B cell (primary cell): ENCODE measurements at regions not wholly inside any gene's neighbourhood (a gene's known extent, or its start where the extent isn't known, plus 50 kb on each side); places are given as distances from the start of the nearest gene placed in this dataset.

ENCODE experiments used
- ATAC-seq: fragments of 200-7000 bp; cut with Tn5 transposase; one replicate; pipeline ENCODE4 v1.10.0; 2021; ENCODE audit warnings: low read depth, mild to moderate bottlenecking, moderate number of reproducible peaks, moderate library complexity
- CTCF ChIA-PET: fragments of 350-600 bp; sonication (Branson Sonifier 250); formaldehyde crosslinking; loops from one replicate; lab custom pipeline; 2021; ENCODE audit warnings: antibody characterized with exemption, inconsistent platforms; lab: Charles Lee
- POLR2A ChIA-PET: fragments of 350-600 bp; sonication (Branson Sonifier 250); formaldehyde crosslinking; loops from one replicate; lab custom pipeline; 2021; ENCODE audit warnings: antibody characterized with exemption; lab: Charles Lee
- DNase-seq: peaks from one replicate; pipeline ENCODE4 v3.0.0; 2013
- H2AFZ ChIP-seq: 2 replicates; pipeline ENCODE4 v1.6.1; 2012; ENCODE audit warnings: mild to moderate bottlenecking, low read depth, low read length; ENCODE audit not compliant: insufficient read depth, poor library complexity, severe bottlenecking
- H3K27ac ChIP-seq, 2 donors: 1 replicate in 1 of 2; 2 replicates in 1 of 2; pipeline ENCODE4 v1.5.1; 2012 to 2013; ENCODE audit warnings: low read length in 2 of 2, mild to moderate bottlenecking in 2 of 2, moderate library complexity in 1 of 2
- H3K27me3 ChIP-seq, 4 experiments: fragments of 200-600 bp in 1 of 4; sonication (generic) in 1 of 4; replicated peaks in 1 of 4; 1 replicate in 2 of 4; 2 replicates in 2 of 4; pipeline versions ENCODE4 v1.6.1 to v1.7.0; 2013 to 2016; ENCODE audit warnings: low read length in 3 of 4, mild to moderate bottlenecking in 2 of 4, mixed read lengths in 1 of 4, moderate library complexity in 1 of 4; ENCODE audit not compliant: insufficient read depth in 4 of 4, control insufficient read depth in 3 of 4; ENCODE audit errors: control extremely low read depth in 1 of 4
- H3K36me3 ChIP-seq, 2 experiments: replicated peaks in 1 of 2; 1 replicate in 1 of 2; 2 replicates in 1 of 2; pipeline versions ENCODE4 v1.6.1 to v1.7.1; 2013; ENCODE audit warnings: low read length in 1 of 2; ENCODE audit not compliant: insufficient read depth in 2 of 2, control insufficient read depth in 1 of 2; ENCODE audit errors: control extremely low read depth in 1 of 2, extremely low read depth in 1 of 2
- H3K4me1 ChIP-seq, 2 donors: fragments of 200-600 bp in 1 of 2; sonication (generic) in 1 of 2; 1 replicate in 1 of 2; 2 replicates in 1 of 2; pipeline versions ENCODE4 v1.5.1 to v1.6.1; 2013 to 2017; ENCODE audit warnings: low read length in 2 of 2; ENCODE audit not compliant: control insufficient read depth in 2 of 2, insufficient read depth in 2 of 2
- H3K4me2 ChIP-seq: replicated peaks from 2 replicates; pipeline ENCODE3; 2012; ENCODE audit warnings: mild to moderate bottlenecking, low read depth, low read length; ENCODE audit not compliant: poor library complexity, severe bottlenecking
- H3K4me3 ChIP-seq, 5 experiments: fragments of 200-600 bp in 1 of 5; sonication (generic) in 1 of 5; 1 replicate in 3 of 5; 2 replicates in 2 of 5; pipeline versions ENCODE4 v1.5.1 to v1.7.0; 2011 to 2016; ENCODE audit warnings: low read length in 4 of 5, mild to moderate bottlenecking in 4 of 5, low read depth in 2 of 5, control low read depth in 1 of 5, moderate library complexity in 1 of 5; ENCODE audit not compliant: insufficient read depth in 1 of 5; ENCODE audit errors: control extremely low read depth in 1 of 5, extremely low read depth in 1 of 5
- H3K79me2 ChIP-seq: fragments of 200-600 bp; sonication (generic); one replicate; pipeline ENCODE4 v1.6.0; 2016; ENCODE audit warnings: low read length; ENCODE audit not compliant: control insufficient read depth, insufficient read depth
- H3K9ac ChIP-seq: fragments of 200-600 bp; sonication (generic); 2 replicates; pipeline ENCODE4 v1.6.1; 2017; ENCODE audit warnings: mild to moderate bottlenecking, low read length, moderate library complexity
- H3K9me3 ChIP-seq, 3 donors: one replicate each; pipeline versions ENCODE4 v1.6.1 to v1.7.1; 2013; ENCODE audit warnings: low read length in 2 of 3; ENCODE audit not compliant: control insufficient read depth in 2 of 3, insufficient read depth in 1 of 3; ENCODE audit errors: control extremely low read depth in 1 of 3
- H4K20me1 ChIP-seq: 2 replicates; pipeline ENCODE4 v1.6.0; 2012; ENCODE audit warnings: mild to moderate bottlenecking, low read length; ENCODE audit not compliant: insufficient read depth, control insufficient read depth, poor library complexity, severe bottlenecking
- H3K27ac Mint-ChIP-seq: one replicate; pipeline ENCODE4 v1.8.0; 2021; ENCODE audit warnings: mixed read lengths
- H3K27me3 Mint-ChIP-seq: one replicate; pipeline ENCODE4 v1.8.0; 2021; ENCODE audit warnings: mixed read lengths
- H3K4me1 Mint-ChIP-seq: one replicate; pipeline ENCODE4 v1.8.0; 2021; ENCODE audit warnings: mixed read lengths
- H3K4me3 Mint-ChIP-seq: one replicate; pipeline ENCODE4 v1.8.0; 2021; ENCODE audit warnings: mixed read lengths
- H3K9me3 Mint-ChIP-seq: one replicate; pipeline ENCODE4 v1.8.0; 2022; ENCODE audit warnings: mixed read lengths; ENCODE audit not compliant: insufficient read depth
- CTCF ChIP-seq: fragments of 200-600 bp; IDR thresholded peaks from one replicate; pipeline ENCODE4 v1.8.0; 2022; ENCODE audit warnings: antibody characterized with exemption, mild to moderate bottlenecking
- EZH2 ChIP-seq: IDR thresholded peaks from 2 replicates; pipeline ENCODE4 v1.6.1; 2012; ENCODE audit warnings: borderline replicate concordance, low read depth, mild to moderate bottlenecking, moderate library complexity, low read length; ENCODE audit not compliant: insufficient read depth, poor library complexity, severe bottlenecking
- WGBS: methylation state at CpG from one replicate; pipeline ENCODE4 v1.1.5; 2013; ENCODE audit warnings: missing lambda C conversion rate; ENCODE audit not compliant: insufficient coverage; 5-methylcytosine and 5-hydroxymethylcytosine counted together
- intact Hi-C: fragments of 100-400 bp; cut with micrococcal nuclease; formaldehyde crosslinking; loops from one replicate; pipeline ENCODE4 v1.10.0; 2022

- peaks cover 8% of the 10 kb centered on the region for H3K27me3 Mint-ChIP-seq
- intact Hi-C loops: no loop called here
- DNase-seq: no peak
- ChIA-PET CTCF (no interaction called here), POLR2A (no interaction called here)
- no peaks in the 10 kb centered on the region for H3K9me3 ChIP-seq
- no peak overlapping the region for H3K27ac Mint-ChIP-seq
- TF ChIP-seq CTCF (no peak), EZH2 (no peak)
- no peaks in the 10 kb centered on the region for H3K79me2 ChIP-seq
- H3K27ac ChIP-seq: no peak overlapping the region
- no peaks in the 10 kb centered on the region for H4K20me1 ChIP-seq
- no peaks in the 10 kb centered on the region for H3K4me1 Mint-ChIP-seq
- H3K36me3 ChIP-seq: no peaks in the 10 kb centered on the region
- no peak overlapping the region for H3K4me2 ChIP-seq
- no peaks in the 10 kb centered on the region for H3K27me3 ChIP-seq
- H3K4me1 ChIP-seq: no peaks in the 10 kb centered on the region
- no peak overlapping the region for H2AFZ ChIP-seq
- H3K9ac ChIP-seq: no peak overlapping the region
- WGBS: 86% methylated on average over 4 of the region's 4 CpGs
- ATAC-seq: no peak
- no peaks in the 10 kb centered on the region for H3K9me3 Mint-ChIP-seq
- no peak overlapping the region for H3K4me3 Mint-ChIP-seq
- H3K4me3 ChIP-seq: no peak overlapping the region
These were observed 191.5 kb upstream of the GPR26 start for GRCh38 chr10:123474700-123475099.

- Mint-ChIP-seq H3K4me3 (no peak overlapping the region), H3K9me3 (no peaks in the 10 kb centered on the region), H3K4me1 (no peaks in the 10 kb centered on the region), H3K27ac (no peak overlapping the region), H3K27me3 (peaks cover 10% of the 10 kb centered on the region)
- WGBS: no CpG with 5 or more reads among the region's 2 CpGs
- H3K4me2 ChIP-seq: no peak overlapping the region
- H3K27ac ChIP-seq: no peak overlapping the region
- ATAC-seq (no peak), DNase-seq (no peak)
- intact Hi-C loops: no loop called here
- H3K4me3 ChIP-seq: no peak overlapping the region
- ChIA-PET CTCF (no interaction called here), POLR2A (no interaction called here)
- no peaks in the 10 kb centered on the region for H4K20me1 ChIP-seq
- H3K36me3 ChIP-seq: no peaks in the 10 kb centered on the region
- H3K9ac ChIP-seq: no peak overlapping the region
- H2AFZ ChIP-seq: no peak overlapping the region
- H3K27me3 ChIP-seq: no peaks in the 10 kb centered on the region
- no peaks in the 10 kb centered on the region for H3K9me3 ChIP-seq
- no peaks in the 10 kb centered on the region for H3K4me1 ChIP-seq
- no peaks in the 10 kb centered on the region for H3K79me2 ChIP-seq
- no peak for TF ChIP-seq CTCF
- TF ChIP-seq EZH2: no peak
These were observed 190.7 kb upstream of the GPR26 start for GRCh38 chr10:123475466-123475865.
